Transverse colon (tissue), 4 donors: ENCODE measurements at regions not wholly inside any gene's neighbourhood (a gene's known extent, or its start where the extent isn't known, plus 50 kb on each side); places are given as distances from the start of the nearest gene placed in this dataset.
"Not testable (repeated sequence)": the region's sequence is repeated elsewhere in the genome, so short reads cannot be mapped to it uniquely, and the experiment has no call there.

Experiments used
- DNase-seq: peaks from one replicate; pipeline ENCODE4 v3.0.0-alpha.2; 2019
- H3K27ac ChIP-seq, 4 donors: fragments of 200-600 bp; sonication (generic); 2 replicates each; pipeline ENCODE4 v1.5.1; 2016 to 2018; ENCODE audit warnings: inconsistent platforms in 4 of 4
- H3K27me3 ChIP-seq: fragments of 200-600 bp; sonication (generic); 2 replicates; pipeline ENCODE4 v1.5.1; 2017; ENCODE audit warnings: inconsistent platforms
- H3K36me3 ChIP-seq, 4 donors: fragments of 200-600 bp; sonication (generic); 2 replicates each; pipeline ENCODE4 v1.5.1; 2017 to 2019; ENCODE audit warnings: inconsistent platforms in 4 of 4
- H3K4me1 ChIP-seq, 4 donors: fragments of 200-600 bp; sonication (generic); 2 replicates each; pipeline ENCODE4 v1.5.1; 2017 to 2020; ENCODE audit warnings: inconsistent platforms in 4 of 4
- H3K4me3 ChIP-seq, 4 donors: fragments of 200-600 bp; sonication (generic); 1 replicate in 1 of 4; 2 replicates in 3 of 4; pipeline versions ENCODE4 v1.5.1 to v1.6.1; 2017 to 2019; ENCODE audit warnings: inconsistent platforms in 4 of 4
- H3K9me3 ChIP-seq, 2 donors: fragments of 200-600 bp; sonication (generic); 2 replicates each; pipeline ENCODE4 v1.5.1; 2017 to 2019; ENCODE audit warnings: inconsistent platforms in 2 of 2
- CTCF ChIP-seq, 5 experiments: fragments of 200-600 bp in 3 of 5; fragments of 450-650 bp in 2 of 5; sonication (generic) in 3 of 5; IDR thresholded peaks; 1 replicate in 2 of 5; 2 replicates in 3 of 5; pipeline ENCODE4 v1.5.1; 2016 to 2017; ENCODE audit warnings: antibody characterized with exemption in 5 of 5, inconsistent platforms in 3 of 5, mild to moderate bottlenecking in 2 of 5, moderate library complexity in 1 of 5
- EP300 ChIP-seq: sonication (generic); formaldehyde crosslinking; IDR thresholded peaks from one replicate; pipeline ENCODE4 v1.6.1; 2017; ENCODE audit warnings: antibody characterized with exemption, low read depth
- POLR2A ChIP-seq: fragments of 450-650 bp; IDR thresholded peaks from one replicate; pipeline ENCODE4 v1.6.1; 2016; ENCODE audit warnings: antibody characterized with exemption, mild to moderate bottlenecking, moderate library complexity
- POLR2AphosphoS5 ChIP-seq, 3 donors: sonication (generic); formaldehyde crosslinking; IDR thresholded peaks; one replicate each; pipeline ENCODE4 v1.6.1; 2016; ENCODE audit warnings: antibody characterized with exemption in 3 of 3
- WGBS, 2 donors: methylation state at CpG; one replicate each; pipeline ENCODE4 v1.1.5; 2018; ENCODE audit warnings: low coverage in 1 of 2; 5-methylcytosine and 5-hydroxymethylcytosine counted together
- in situ Hi-C, 4 donors: fragments of 200-750 bp; cut with MboI; loops; one replicate each; pipeline versions ENCODE4 v1.15.0 to v1.15.1; 2017; ENCODE audit warnings: low sequenced_read_pairs in 3 of 4, low pct_ligation_motif_present in 1 of 4, low pct_unique_long_range_greater_than_20kb in 1 of 4
- intact Hi-C: fragments of 100-400 bp; cut with DNase I; formaldehyde crosslinking; loops from one replicate; pipeline ENCODE4 v1.15.1; 2023; ENCODE audit warnings: low total_unique reads

GRCh38 chr12:113709456-113709855 lies 237.8 kb upstream of the LHX5 start:
- Histone ChIP-seq H3K36me3 (no peaks in the 10 kb centered on the region), H3K27me3 (no peaks in the 10 kb centered on the region), H3K27ac (no peak overlapping the region), H3K4me1 (no peaks in the 10 kb centered on the region), H3K4me3 (no peak overlapping the region), H3K9me3 (no peaks in the 10 kb centered on the region)
- DNase-seq, result no peak
- whole genome bisulfite sequencing, 2 donors, result 73 to 88% methylated on average over 3 of the region's 3 CpGs
- intact Hi-C loops (no loop called here), in situ Hi-C loops (no loop called here)
- TF ChIP-seq CTCF (IDR thresholded peaks at IDR 0.05) (no peak), EP300 (no peak), POLR2A (no peak), POLR2AphosphoS5 (IDR thresholded peaks at IDR 0.05) (no peak)

GRCh38 chr12:113702836-113703235 lies 231.2 kb upstream of the LHX5 start:
- intact Hi-C loops (no loop called here), in situ Hi-C loops (no loop called here)
- DNase-seq, result no peak
- 73 to 78% methylated on average over 3 to 11 of the region's 11 CpGs for WGBS, 2 donors
- no peak for TF ChIP-seq CTCF (IDR thresholded peaks at IDR 0.05)
- TF ChIP-seq POLR2AphosphoS5 (IDR thresholded peaks at IDR 0.05), result no peak
- no peak for TF ChIP-seq EP300
- TF ChIP-seq POLR2A, result no peak
- Histone ChIP-seq H3K4me1 (peaks cover 0 to 3% (median 0%) of the 10 kb centered on the region in 4 donors), H3K9me3 (no peaks in the 10 kb centered on the region), H3K27ac (no peak overlapping the region), H3K36me3 (no peaks in the 10 kb centered on the region), H3K4me3 (no peak overlapping the region), H3K27me3 (peaks cover 4% of the 10 kb centered on the region)

- no peak for DNase-seq
- in situ Hi-C loops, result no loop called here
- H3K27me3 ChIP-seq, result peaks cover 8% of the 10 kb centered on the region
Measured at GRCh38 chr12:113702276-113702675, 230.6 kb upstream of the LHX5 start.

GRCh38 chr12:113700943-113701342 lies 229.3 kb upstream of the LHX5 start:
- 11% methylated on average over 5 of the region's 5 CpGs; no CpG with 5 or more reads in 1 of the 2 donors for WGBS, 2 donors
- H3K9me3 ChIP-seq, result no peaks in the 10 kb centered on the region
- no peaks in the 10 kb centered on the region for H3K36me3 ChIP-seq
- H3K4me1 ChIP-seq, result peaks cover 0 to 3% (median 0%) of the 10 kb centered on the region in 4 donors
- peaks cover 10% of the 10 kb centered on the region for H3K27me3 ChIP-seq
- H3K4me3 ChIP-seq, result no peak overlapping the region
- in situ Hi-C loops, result no loop called here
- TF ChIP-seq EP300 (no peak), POLR2AphosphoS5 (IDR thresholded peaks at IDR 0.05) (no peak), POLR2A (no peak), CTCF (IDR thresholded peaks at IDR 0.05) (no peak)
- no peak for DNase-seq
- no peak overlapping the region for H3K27ac ChIP-seq
- intact Hi-C loops, result no loop called here

More at GRCh38 chr12:113702276-113702675, 230.6 kb upstream of the LHX5 start:
- TF ChIP-seq POLR2AphosphoS5 (IDR thresholded peaks at IDR 0.05) (no peak), CTCF (IDR thresholded peaks at IDR 0.05) (no peak), POLR2A (no peak), EP300 (no peak)
- WGBS, 2 donors, result 41 to 47% methylated on average over 2 to 4 of the region's 4 CpGs
- H3K27ac ChIP-seq, result no peak overlapping the region
- no peaks in the 10 kb centered on the region for H3K36me3 ChIP-seq
- intact Hi-C loops, result no loop called here
- no peaks in the 10 kb centered on the region for H3K9me3 ChIP-seq
- H3K4me3 ChIP-seq, result no peak overlapping the region
- H3K4me1 ChIP-seq, result peaks cover 0 to 3% (median 0%) of the 10 kb centered on the region in 4 donors

GRCh38 chr12:113699984-113700383 lies 228.3 kb upstream of the LHX5 start:
- intact Hi-C loops, H3K36me3 ChIP-seq, DNase-seq, H3K4me3 ChIP-seq, in situ Hi-C loops, H3K9me3 ChIP-seq, H3K27ac ChIP-seq, H3K4me1 ChIP-seq: not testable (repeated sequence)
- H3K27me3 ChIP-seq, result peaks cover 15% of the 10 kb centered on the region
- WGBS, 2 donors, result 45 to 60% methylated on average over 1 to 3 of the region's 3 CpGs
